Stimulated activated naive CD8-positive, alpha-beta T cell treated with anti-CD3 and anti-CD28 coated beads, Interleukin-15, amount 100 ng/mL, for 72 hours (primary cell): ENCODE measurements at regions not wholly inside any gene's neighbourhood (a gene's known extent, or its start where the extent isn't known, plus 50 kb on each side); places are given as distances from the start of the nearest gene placed in this dataset.

Experiments
- ATAC-seq: fragments of 150-1000 bp; cut with Tn5 transposase; 2 replicates; pipeline ENCODE4 v1.10.0; 2021; ENCODE audit warnings: mild to moderate bottlenecking, moderate library complexity
- DNase-seq, 2 donors: peaks; one replicate each; pipeline ENCODE4 v3.0.0; 2021 to 2022
- H3K27ac Mint-ChIP-seq, 2 donors: one replicate each; pipeline ENCODE4 v1.8.0; 2022; ENCODE audit warnings: mild to moderate bottlenecking in 2 of 2, mixed read lengths in 2 of 2, moderate library complexity in 2 of 2
- H3K27me3 Mint-ChIP-seq: one replicate; pipeline ENCODE4 v1.8.0; 2022; ENCODE audit warnings: mixed read lengths
- H3K4me1 Mint-ChIP-seq: one replicate; pipeline ENCODE4 v1.8.0; 2022; ENCODE audit warnings: mild to moderate bottlenecking, mixed read lengths
- H3K4me3 Mint-ChIP-seq, 2 donors: one replicate each; pipeline ENCODE4 v1.8.0; 2022; ENCODE audit warnings: mild to moderate bottlenecking in 2 of 2, mixed read lengths in 2 of 2, moderate library complexity in 1 of 2
- H3K9me3 Mint-ChIP-seq, 2 donors: one replicate each; pipeline ENCODE4 v1.8.0; 2022; ENCODE audit warnings: mixed read lengths in 2 of 2

DNA sequence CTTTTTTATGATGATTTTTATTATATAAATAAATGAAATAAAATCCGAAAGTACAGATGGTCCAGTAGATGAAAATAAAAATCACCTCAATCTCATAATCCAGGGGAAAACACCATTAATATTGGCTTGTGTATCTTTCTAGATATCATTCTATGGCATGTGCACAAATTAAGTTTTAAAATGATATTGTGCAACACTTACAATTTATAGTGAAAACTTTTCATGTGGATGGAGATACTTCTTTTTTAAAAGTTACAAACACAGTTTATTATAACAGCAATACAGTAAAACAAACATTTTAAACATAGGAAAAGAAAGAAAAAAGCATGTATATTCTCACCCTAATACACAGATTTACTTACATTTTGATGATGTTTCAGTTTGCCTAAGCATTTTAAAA lies 98.9 kb upstream of the RMST start:
- Mint-ChIP-seq H3K4me1 (no peaks in the 10 kb centered on the region), H3K27me3 (peaks cover 11% of the 10 kb centered on the region), H3K9me3 (no peaks in the 10 kb centered on the region), H3K4me3 (no peak overlapping the region), H3K27ac (no peak overlapping the region)
- DNase-seq (no peak), ATAC-seq (no peak)

- H3K9me3 Mint-ChIP-seq: no peaks in the 10 kb centered on the region
- DNase-seq (no peak), ATAC-seq (no peak)
- H3K4me3 Mint-ChIP-seq: no peak overlapping the region
- no peak overlapping the region for H3K27ac Mint-ChIP-seq
- no peaks in the 10 kb centered on the region for H3K4me1 Mint-ChIP-seq
- H3K27me3 Mint-ChIP-seq: peaks cover 11% of the 10 kb centered on the region
Observed at GRCh38 chr12:97368462-97369163, 94.0 kb upstream of the RMST start.

- Mint-ChIP-seq H3K27ac (no peak overlapping the region), H3K9me3 (no peaks in the 10 kb centered on the region), H3K27me3 (no peaks in the 10 kb centered on the region), H3K4me3 (no peak overlapping the region), H3K4me1 (no peaks in the 10 kb centered on the region)
- DNase-seq: no peak
- ATAC-seq: no peak
Observed at GRCh38 chr12:97375310-97375709, 87.3 kb upstream of the RMST start.

DNA sequence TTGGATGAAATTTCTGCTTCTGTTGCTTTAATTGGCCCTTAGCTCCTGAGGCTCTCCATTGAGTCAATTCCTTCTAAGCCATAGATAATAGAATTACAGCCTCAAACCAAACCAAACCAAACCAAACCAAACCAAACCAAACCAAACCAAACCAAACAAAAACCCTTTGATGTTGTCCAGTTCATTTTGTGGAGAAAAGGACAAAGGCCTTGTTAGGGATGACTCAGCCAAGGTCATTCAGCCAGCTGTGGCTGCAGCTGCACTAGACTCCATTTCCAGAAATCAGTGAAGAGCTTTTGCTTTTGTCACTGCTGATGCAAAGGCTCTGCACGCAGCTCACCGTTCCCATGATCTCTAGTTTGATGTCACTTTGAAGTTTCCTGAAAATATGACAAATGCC lies 82.2 kb upstream of the RMST start:
- no peaks in the 10 kb centered on the region for H3K27me3 Mint-ChIP-seq

DNA sequence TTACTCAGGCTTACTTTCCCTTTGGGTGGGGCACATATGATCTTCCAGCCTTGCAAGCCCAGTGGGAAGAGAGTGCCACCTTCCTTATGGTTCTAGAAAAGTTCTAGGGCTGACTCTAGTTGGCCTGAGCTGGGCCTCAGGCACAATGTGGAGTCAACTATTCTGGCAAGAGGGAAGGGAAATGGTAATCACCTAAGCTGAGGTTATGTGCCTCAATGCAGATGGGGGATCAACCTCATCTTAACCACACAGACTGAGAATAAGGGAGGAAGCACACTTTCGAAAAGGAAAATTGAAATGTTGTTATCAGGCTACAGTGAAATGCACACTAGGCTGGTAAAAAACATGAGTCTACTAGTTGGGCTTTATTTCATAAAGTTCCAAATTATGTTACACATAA lies 77.5 kb upstream of the RMST start:
- Mint-ChIP-seq H3K9me3 (peaks cover 0 to 5% of the 10 kb centered on the region in 2 donors), H3K27ac (no peak overlapping the region), H3K4me3 (no peak overlapping the region), H3K27me3 (no peaks in the 10 kb centered on the region), H3K4me1 (no peaks in the 10 kb centered on the region)
- no peak for ATAC-seq
- no peak for DNase-seq

More for the DNA sequence above, 82.2 kb upstream of the RMST start:
- DNase-seq (no peak), ATAC-seq (no peak)
- Mint-ChIP-seq H3K27ac (no peak overlapping the region), H3K9me3 (no peaks in the 10 kb centered on the region), H3K4me1 (no peaks in the 10 kb centered on the region), H3K4me3 (no peak overlapping the region)

- Mint-ChIP-seq H3K9me3 (peaks cover 0 to 5% of the 10 kb centered on the region in 2 donors), H3K4me1 (no peaks in the 10 kb centered on the region), H3K4me3 (no peak overlapping the region), H3K27ac (no peak overlapping the region), H3K27me3 (no peaks in the 10 kb centered on the region)
- ATAC-seq: no peak
- DNase-seq: no peak
Observed at GRCh38 chr12:97386133-97386581, 76.4 kb upstream of the RMST start.

DNA sequence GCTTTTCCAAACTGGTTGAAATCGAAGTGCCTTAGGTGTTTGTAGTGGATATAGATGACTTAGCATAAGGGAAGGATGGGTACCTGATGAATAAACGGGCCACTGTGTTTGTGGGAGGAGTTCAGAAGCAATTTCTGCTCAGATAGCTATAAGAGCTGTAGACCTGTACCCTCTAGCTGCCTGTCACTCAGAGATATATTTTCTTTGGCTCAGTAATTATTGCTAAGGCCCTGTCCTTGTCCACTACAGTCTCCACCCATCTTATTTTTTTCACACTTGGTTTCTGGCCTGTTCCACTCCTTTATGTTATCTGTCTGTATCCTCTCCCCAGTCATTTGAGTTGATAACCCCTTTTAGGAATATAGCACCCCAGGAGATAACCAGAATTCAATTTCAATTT lies 74.8 kb upstream of the RMST start:
- H3K9me3 Mint-ChIP-seq: peaks cover 0 to 5% of the 10 kb centered on the region in 2 donors
- H3K27ac Mint-ChIP-seq: no peak overlapping the region
- no peak for ATAC-seq
- no peak overlapping the region for H3K4me3 Mint-ChIP-seq
- peaks cover 12% of the 10 kb centered on the region for H3K27me3 Mint-ChIP-seq
- DNase-seq: no peak
- H3K4me1 Mint-ChIP-seq: no peaks in the 10 kb centered on the region

- no peak overlapping the region for H3K4me3 Mint-ChIP-seq
- no peaks in the 10 kb centered on the region for H3K4me1 Mint-ChIP-seq
- H3K9me3 Mint-ChIP-seq: no peaks in the 10 kb centered on the region
- no peak overlapping the region for H3K27ac Mint-ChIP-seq
- peaks cover 18% of the 10 kb centered on the region for H3K27me3 Mint-ChIP-seq
- ATAC-seq (no peak), DNase-seq (no peak)
Observed at GRCh38 chr12:97394657-97395056, 67.9 kb upstream of the RMST start.

DNA sequence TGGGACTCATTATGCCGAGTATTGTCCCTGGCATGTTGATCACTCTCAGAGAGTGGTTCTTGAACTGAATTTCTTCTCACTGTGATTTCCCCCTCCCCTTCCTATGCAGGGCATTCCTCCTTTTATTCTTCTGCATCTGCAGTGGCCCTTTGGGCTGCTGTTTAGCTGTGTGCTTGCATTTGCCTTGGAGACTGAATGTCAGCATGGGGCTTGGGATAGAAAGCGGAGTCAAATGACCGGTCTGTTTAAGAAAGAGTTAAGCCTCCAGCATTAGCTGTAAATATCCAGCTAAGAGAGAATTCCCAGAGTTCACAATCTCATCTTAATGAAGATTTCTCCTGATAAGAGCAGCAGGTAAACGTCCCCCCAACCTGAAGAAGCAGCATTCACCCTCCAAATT lies 65.6 kb upstream of the RMST start:
- peak overlapping the region in 1 of 2 donors; percentile 69 for H3K27ac Mint-ChIP-seq

DNA sequence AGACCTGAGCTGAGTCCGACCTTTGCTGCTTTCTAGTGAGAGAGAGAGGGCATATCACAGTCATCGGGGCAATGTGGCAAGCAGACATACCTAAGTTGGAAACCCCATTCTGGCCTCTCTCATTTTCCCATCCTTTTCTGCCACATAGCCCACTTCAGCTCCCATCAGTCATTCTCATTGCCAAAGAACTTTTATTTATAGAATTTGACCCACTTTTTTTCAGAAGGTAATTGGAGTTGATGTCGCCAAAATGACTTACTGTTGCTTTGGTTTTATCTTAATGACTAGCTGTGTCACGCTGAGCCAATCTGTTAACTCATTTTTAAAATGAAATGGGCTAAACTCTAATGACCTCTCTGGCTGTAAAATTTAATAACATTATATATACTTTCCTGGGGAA lies 63.9 kb upstream of the RMST start:
- DNase-seq (no peak), ATAC-seq (no peak)
- no peaks in the 10 kb centered on the region for H3K9me3 Mint-ChIP-seq
- no peak overlapping the region for H3K27ac Mint-ChIP-seq
- H3K4me1 Mint-ChIP-seq: no peaks in the 10 kb centered on the region
- H3K4me3 Mint-ChIP-seq: no peak overlapping the region
- H3K27me3 Mint-ChIP-seq: peaks cover 6% of the 10 kb centered on the region

More for the DNA sequence above, 65.6 kb upstream of the RMST start:
- Mint-ChIP-seq H3K27me3 (peaks cover 10% of the 10 kb centered on the region), H3K9me3 (no peaks in the 10 kb centered on the region), H3K4me1 (no peaks in the 10 kb centered on the region), H3K4me3 (no peak overlapping the region)
- ATAC-seq: no peak
- no peak for DNase-seq

- no peak for DNase-seq
- H3K27me3 Mint-ChIP-seq: no peaks in the 10 kb centered on the region
- H3K9me3 Mint-ChIP-seq: no peaks in the 10 kb centered on the region
- H3K4me3 Mint-ChIP-seq: no peak overlapping the region
- no peak overlapping the region for H3K27ac Mint-ChIP-seq
- ATAC-seq: no peak
- H3K4me1 Mint-ChIP-seq: no peaks in the 10 kb centered on the region
Observed at GRCh38 chr12:97404093-97404492, 58.5 kb upstream of the RMST start.

GRCh38 chr12:97404543-97404942 lies 58.1 kb upstream of the RMST start:
- no peaks in the 10 kb centered on the region for H3K4me1 Mint-ChIP-seq
- no peak overlapping the region for H3K27ac Mint-ChIP-seq
- DNase-seq (peak; percentile 2 to 9), ATAC-seq (no peak)
- H3K27me3 Mint-ChIP-seq: no peaks in the 10 kb centered on the region
- H3K9me3 Mint-ChIP-seq: no peaks in the 10 kb centered on the region
- no peak overlapping the region for H3K4me3 Mint-ChIP-seq

DNA sequence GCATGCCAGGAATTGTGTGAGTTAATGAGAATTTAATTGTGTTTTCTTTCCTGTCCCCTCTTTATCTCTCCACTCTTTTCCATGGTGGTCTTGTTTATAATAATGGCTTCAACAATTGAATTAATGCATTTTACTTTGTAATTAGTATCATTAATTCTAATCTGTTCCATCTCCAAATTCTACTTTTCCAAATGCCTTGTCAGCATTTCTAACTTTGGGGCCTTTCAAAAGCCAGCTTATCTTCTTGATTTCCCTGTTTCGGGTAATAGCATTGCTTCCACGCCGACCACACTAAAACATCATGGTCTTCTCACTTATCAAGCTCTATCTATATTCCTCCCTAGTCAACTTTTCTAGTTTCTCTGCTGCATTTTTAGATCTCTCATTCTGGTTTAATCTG lies 54.2 kb upstream of the RMST start:
- H3K4me1 Mint-ChIP-seq: no peaks in the 10 kb centered on the region
- no peak overlapping the region for H3K4me3 Mint-ChIP-seq
- no peak overlapping the region for H3K27ac Mint-ChIP-seq
- no peaks in the 10 kb centered on the region for H3K9me3 Mint-ChIP-seq
- ATAC-seq (no peak), DNase-seq (no peak)
- H3K27me3 Mint-ChIP-seq: no peaks in the 10 kb centered on the region

- Mint-ChIP-seq H3K27me3 (no peaks in the 10 kb centered on the region), H3K4me3 (no peak overlapping the region), H3K27ac (no peak overlapping the region), H3K4me1 (no peaks in the 10 kb centered on the region), H3K9me3 (no peaks in the 10 kb centered on the region)
- DNase-seq (no peak), ATAC-seq (no peak)
Observed at GRCh38 chr12:97411341-97411740, 51.3 kb upstream of the RMST start.
